HG02840 (cell line): ENCODE measurements at regions not wholly inside any gene's neighbourhood (a gene's known extent, or its start where the extent isn't known, plus 50 kb on each side); places are given as distances from the start of the nearest gene placed in this dataset.
"Not testable (repeated sequence)": the region's sequence is repeated elsewhere in the genome, so short reads cannot be mapped to it uniquely, and the experiment has no call there.

Experiments
- ATAC-seq: cut with Tn5 transposase; IDR thresholded peaks from one replicate; pipeline ENCODE4 v1.9.1; 2021; ENCODE audit warnings: mild to moderate bottlenecking, moderate library complexity, moderate number of reproducible peaks; ENCODE audit not compliant: unreplicated experiment, low FRiP score

GRCh38 chr18:2114765-2115164 is 456.5 kb downstream of the METTL4 start:
- no peak for ATAC-seq

GRCh38 chr18:2121224-2121623 is 450.1 kb downstream of the METTL4 start:
- ATAC-seq = no peak

- ATAC-seq = no peak
These were observed 448.2 kb downstream of the METTL4 start for GRCh38 chr18:2123077-2123476.

GRCh38 chr18:2134364-2134763 is 436.9 kb downstream of the METTL4 start:
- no peak for ATAC-seq

GRCh38 chr18:2135309-2135708 is 436.0 kb downstream of the METTL4 start:
- no peak for ATAC-seq

GRCh38 chr18:2138552-2138951 is 432.8 kb downstream of the METTL4 start:
- no peak for ATAC-seq

GRCh38 chr18:2139691-2140090 is 431.6 kb downstream of the METTL4 start:
- ATAC-seq = no peak

- ATAC-seq = no peak
These were observed 427.7 kb downstream of the METTL4 start for GRCh38 chr18:2143636-2144035.

GRCh38 chr18:2144811-2145210 is 426.5 kb downstream of the METTL4 start:
- no peak for ATAC-seq

GRCh38 chr18:2146092-2146491 is 425.2 kb downstream of the METTL4 start:
- no peak for ATAC-seq

GRCh38 chr18:2146754-2147153 is 424.6 kb downstream of the METTL4 start:
- no peak for ATAC-seq

GRCh38 chr18:2147476-2148230 is 423.7 kb downstream of the METTL4 start:
- ATAC-seq = no peak

GRCh38 chr18:2148823-2149222 is 422.5 kb downstream of the METTL4 start:
- ATAC-seq = no peak

- ATAC-seq = no peak
These were observed 420.7 kb downstream of the METTL4 start for GRCh38 chr18:2150566-2150965.

- ATAC-seq = no peak
These were observed 417.0 kb downstream of the METTL4 start for GRCh38 chr18:2154278-2154677.

GRCh38 chr18:2164644-2165550 is 406.4 kb downstream of the METTL4 start:
- ATAC-seq = no peak

- not testable (repeated sequence) for ATAC-seq
These were observed 404.4 kb downstream of the METTL4 start for GRCh38 chr18:2166876-2167275.

GRCh38 chr18:2168022-2168421 is 403.3 kb downstream of the METTL4 start:
- no peak for ATAC-seq

GRCh38 chr18:2169656-2170055 is 401.6 kb downstream of the METTL4 start:
- ATAC-seq = no peak

- ATAC-seq = no peak
These were observed 399.3 kb downstream of the METTL4 start for GRCh38 chr18:2171840-2172625.

GRCh38 chr18:2172881-2173280 is 398.4 kb downstream of the METTL4 start:
- ATAC-seq = no peak
